SK-N-MC (cell line): ENCODE measurements at regions not wholly inside any gene's neighbourhood (a gene's known extent, or its start where the extent isn't known, plus 50 kb on each side); places are given as distances from the start of the nearest gene placed in this dataset.

Source experiments
- EZH2 ChIP-seq: fragments of 200-600 bp; sonication (generic); IDR thresholded peaks from one replicate; pipeline ENCODE4 v1.6.1; 2017; ENCODE audit warnings: antibody characterized with exemption
- FOXP2 ChIP-seq: optimal IDR thresholded peaks from 2 replicates; pipeline ENCODE3; 2011; ENCODE audit warnings: mild to moderate bottlenecking, moderate library complexity; ENCODE audit not compliant: insufficient read depth; ENCODE audit errors: extremely low read length, control extremely low read depth
- POLR2AphosphoS5 ChIP-seq: IDR thresholded peaks from 2 replicates; pipeline ENCODE4 v1.6.1; 2012; ENCODE audit warnings: mild to moderate bottlenecking, low read depth, low read length, borderline replicate concordance

DNA sequence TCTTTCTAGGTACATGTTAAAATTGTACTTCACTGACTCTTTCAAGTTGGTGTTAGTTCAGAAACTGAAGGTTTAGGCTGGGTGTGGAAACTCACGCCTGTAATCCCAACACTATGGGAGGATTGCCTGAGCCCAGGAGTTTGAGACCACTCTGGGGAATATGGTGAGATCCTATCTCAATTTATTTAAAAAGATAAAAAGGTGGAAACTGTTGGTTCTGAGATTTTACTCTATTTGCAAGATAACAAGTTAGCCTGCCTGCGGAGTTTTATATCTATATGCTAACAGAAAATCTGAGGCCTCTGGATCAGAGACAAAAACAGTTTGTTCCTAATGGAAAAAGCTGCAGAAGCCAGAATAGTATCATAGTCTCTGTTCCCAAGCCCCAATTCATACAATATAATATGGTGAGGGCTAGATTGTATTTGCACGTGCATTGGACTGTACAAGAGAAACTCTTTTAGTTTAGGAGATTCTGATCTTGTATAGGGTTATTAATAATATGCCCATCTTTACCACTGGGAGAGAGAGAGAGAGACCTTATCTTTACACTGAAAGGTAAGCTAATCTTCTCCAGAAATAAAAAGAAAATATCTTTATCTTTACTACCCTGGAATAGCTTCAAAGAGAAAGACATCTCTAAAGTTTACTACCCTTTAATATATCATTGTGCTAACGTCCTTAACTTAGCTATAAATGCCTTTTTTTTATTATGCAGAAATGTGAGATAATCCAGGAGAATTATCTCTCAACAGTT lies 1267.6 kb downstream of the OTOL1 start:
- no peak for TF ChIP-seq POLR2AphosphoS5
- no peak for TF ChIP-seq EZH2
- no peak for TF ChIP-seq FOXP2
